Esophagus squamous epithelium (tissue), 4 donors: ENCODE measurements at regions not wholly inside any gene's neighbourhood (a gene's known extent, or its start where the extent isn't known, plus 50 kb on each side); places are given as distances from the start of the nearest gene placed in this dataset.

ENCODE experiments used
- POLR2A ChIP-seq, 4 donors: fragments of 450-650 bp; IDR thresholded peaks; one replicate each; pipeline ENCODE4 v1.6.1; 2017; ENCODE audit warnings: antibody characterized with exemption in 4 of 4, mild to moderate bottlenecking in 4 of 4, moderate library complexity in 3 of 4
- TF ChIP-seq, protein P1 (sequence below), 6 experiments: fragments of 450-650 bp in 4 of 6; fragments of 200-600 bp in 2 of 6; sonication (generic) in 2 of 6; IDR thresholded peaks; one replicate each; pipeline ENCODE4 v1.5.1; 2016 to 2019; ENCODE audit warnings: antibody characterized with exemption in 6 of 6, mild to moderate bottlenecking in 4 of 6, moderate library complexity in 4 of 6

- TF ChIP-seq, protein P1, sequence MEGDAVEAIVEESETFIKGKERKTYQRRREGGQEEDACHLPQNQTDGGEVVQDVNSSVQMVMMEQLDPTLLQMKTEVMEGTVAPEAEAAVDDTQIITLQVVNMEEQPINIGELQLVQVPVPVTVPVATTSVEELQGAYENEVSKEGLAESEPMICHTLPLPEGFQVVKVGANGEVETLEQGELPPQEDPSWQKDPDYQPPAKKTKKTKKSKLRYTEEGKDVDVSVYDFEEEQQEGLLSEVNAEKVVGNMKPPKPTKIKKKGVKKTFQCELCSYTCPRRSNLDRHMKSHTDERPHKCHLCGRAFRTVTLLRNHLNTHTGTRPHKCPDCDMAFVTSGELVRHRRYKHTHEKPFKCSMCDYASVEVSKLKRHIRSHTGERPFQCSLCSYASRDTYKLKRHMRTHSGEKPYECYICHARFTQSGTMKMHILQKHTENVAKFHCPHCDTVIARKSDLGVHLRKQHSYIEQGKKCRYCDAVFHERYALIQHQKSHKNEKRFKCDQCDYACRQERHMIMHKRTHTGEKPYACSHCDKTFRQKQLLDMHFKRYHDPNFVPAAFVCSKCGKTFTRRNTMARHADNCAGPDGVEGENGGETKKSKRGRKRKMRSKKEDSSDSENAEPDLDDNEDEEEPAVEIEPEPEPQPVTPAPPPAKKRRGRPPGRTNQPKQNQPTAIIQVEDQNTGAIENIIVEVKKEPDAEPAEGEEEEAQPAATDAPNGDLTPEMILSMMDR (IDR thresholded peaks at IDR 0.05) = no peak
- no peak for TF ChIP-seq POLR2A (IDR thresholded peaks at IDR 0.05)
These were observed 451.0 kb upstream of the RGS18 start for GRCh38 chr1:191707288-191707687.
